Left colon (tissue), 2 donors: ENCODE measurements at regions not wholly inside any gene's neighbourhood (a gene's known extent, or its start where the extent isn't known, plus 50 kb on each side); places are given as distances from the start of the nearest gene placed in this dataset.

Source experiments
- ATAC-seq: fragments of 200-7000 bp; cut with Tn5 transposase; one replicate; pipeline ENCODE4 v1.9.1; 2020; ENCODE audit warnings: mild to moderate bottlenecking, moderate library complexity
- DNase-seq, 2 donors: peaks; one replicate each; pipeline ENCODE4 v3.0.0-alpha.2; 2020
- intact Hi-C, 2 donors: fragments of 100-400 bp; cut with DNase I in 1 of 2; cut with micrococcal nuclease in 1 of 2; formaldehyde crosslinking; loops; one replicate each; pipeline versions ENCODE4 v1.11.2 to v1.14.0; 2022; cut with DNase I, micrococcal nuclease
- donor health status: DM: no; HTN: no; CAD: no.
- donor health status: DM: yes; HTN: yes; CAD: no.

DNA sequence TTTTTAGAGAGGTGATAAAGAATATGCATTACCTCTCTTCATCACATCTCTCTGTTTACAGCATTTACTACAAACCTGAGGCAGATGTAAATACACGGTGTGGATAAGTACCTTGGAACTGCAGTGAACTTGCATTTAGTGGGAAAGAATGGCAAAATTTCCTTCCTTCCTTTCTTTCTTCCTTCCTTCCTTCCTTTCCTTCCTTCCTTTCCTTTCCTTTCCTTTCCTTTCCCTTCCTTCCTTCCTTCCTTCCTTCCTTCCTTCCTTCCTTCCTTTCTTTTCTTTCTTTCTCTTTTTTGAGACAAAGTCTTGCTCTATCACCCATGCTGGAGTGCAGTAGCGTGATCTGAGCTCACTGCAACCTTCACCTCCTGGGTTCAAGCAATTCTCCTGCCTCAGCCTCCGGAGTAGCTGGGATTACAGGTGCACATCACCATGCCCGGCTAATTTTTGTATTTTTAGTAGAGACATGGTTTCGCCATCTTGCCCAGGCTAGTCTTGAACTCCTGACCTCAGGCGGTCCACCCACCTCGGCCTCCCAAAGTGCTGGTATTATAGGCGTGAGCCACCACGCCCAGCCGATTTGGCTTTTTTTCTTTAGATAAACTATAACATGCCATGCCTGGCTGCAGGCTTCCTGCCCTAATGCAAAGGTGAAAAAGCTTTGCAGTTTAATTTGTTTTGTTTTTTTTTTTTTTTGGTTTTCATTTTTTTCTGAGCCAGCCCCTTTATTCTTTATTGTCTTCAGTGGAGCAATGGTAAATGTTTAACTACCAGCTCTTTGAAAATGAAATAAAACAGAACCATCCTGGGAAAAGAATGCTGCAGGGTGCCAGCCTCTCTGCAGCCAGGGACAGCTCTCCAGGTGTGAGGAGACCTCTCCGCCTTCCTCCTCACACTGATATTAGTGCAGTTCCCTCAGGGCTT is 64.2 kb upstream of the NEDD9 start:
- ATAC-seq = peak; percentile 91
- peak; percentile 58 to 70 for DNase-seq

DNA sequence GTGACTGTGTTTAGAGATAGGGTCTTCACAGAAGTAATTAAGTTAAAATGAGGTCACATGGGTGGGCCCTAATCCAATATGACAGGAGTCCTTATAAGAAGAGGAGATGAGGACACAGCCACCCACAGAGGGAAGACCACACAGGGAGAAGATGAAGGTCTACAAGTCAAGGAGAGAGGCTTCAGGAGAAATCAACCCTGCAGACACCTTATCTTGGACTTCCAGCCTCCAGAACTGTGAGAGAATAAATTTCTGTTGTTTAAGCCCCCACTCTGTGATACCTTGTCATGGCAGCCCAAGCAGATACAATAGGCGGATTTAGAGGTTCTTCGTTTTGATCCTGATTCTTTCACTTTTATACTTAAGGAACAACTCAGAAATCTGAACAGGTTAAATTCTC is 63.5 kb upstream of the NEDD9 start:
- ATAC-seq (no peak), DNase-seq (no peak)
- intact Hi-C loops = no loop called here

More for the DNA sequence above, 64.2 kb upstream of the NEDD9 start:
- intact Hi-C loops = no loop called here

DNA sequence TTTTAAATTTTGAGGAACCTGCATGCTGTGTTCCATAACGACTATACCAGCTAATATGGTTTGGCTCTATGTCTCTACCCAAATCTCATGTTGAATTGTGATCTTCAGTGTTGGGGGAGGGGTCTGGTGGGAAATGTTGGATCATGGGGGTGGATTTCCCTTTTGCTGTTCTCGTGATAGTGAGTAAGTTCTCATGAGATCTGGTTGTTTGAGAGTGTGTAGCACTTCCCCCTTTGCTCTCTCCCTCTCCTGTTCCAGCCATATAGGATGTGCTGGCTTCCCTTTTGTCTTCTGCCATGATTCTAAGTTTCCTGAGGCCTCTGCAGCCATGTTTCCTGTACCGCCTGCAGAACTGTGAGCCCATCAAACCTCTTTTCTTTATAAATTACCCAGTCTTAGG is 61.8 kb upstream of the NEDD9 start:
- DNase-seq = no peak
- no peak for ATAC-seq
- intact Hi-C loops = no loop called here

- ATAC-seq (no peak), DNase-seq (no peak)
- intact Hi-C loops = no loop called here
Observed at GRCh38 chr6:11292594-11293236, 60.2 kb upstream of the NEDD9 start.

GRCh38 chr6:11292091-11292490 is 59.6 kb upstream of the NEDD9 start:
- DNase-seq (no peak), ATAC-seq (no peak)
- intact Hi-C loops = no loop called here

DNA sequence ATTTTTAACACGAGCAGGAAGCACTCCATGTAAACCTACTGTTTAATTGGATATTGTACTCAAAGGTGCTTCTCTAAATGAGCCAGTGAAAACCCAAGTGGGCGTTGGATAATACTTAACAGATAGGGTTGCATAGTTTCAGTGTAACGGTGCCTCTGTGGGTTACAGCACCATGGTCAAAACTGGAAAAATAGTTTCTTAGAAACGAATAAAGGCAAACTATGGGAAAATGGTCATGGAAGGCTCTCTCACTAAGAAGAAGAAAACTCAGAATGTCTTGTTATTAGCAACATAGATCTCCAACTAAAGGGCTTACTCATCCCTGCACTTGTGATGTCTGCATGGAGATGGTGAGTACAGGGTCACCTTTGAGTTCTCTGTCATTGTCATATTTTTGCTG is 59.1 kb upstream of the NEDD9 start:
- DNase-seq (no peak), ATAC-seq (no peak)
- intact Hi-C loops = no loop called here

DNA sequence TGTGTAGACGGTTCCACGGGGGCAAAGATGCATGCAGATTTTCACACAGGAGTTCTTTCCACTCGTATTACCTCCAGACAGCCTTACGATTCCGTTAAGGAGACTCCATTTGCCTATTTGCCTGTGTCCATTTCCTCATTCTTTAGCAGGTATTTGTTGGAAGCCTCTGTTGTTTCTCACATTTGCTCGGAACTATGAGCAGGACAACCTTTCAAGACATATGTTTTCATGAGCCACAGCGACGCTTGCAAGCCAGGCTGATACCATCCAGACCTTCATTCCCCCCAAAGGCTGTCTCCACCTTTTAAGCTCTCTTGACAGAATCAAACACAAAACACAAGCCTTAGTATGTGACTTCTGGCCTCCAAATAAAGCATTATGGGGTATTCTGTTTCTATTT is 57.6 kb upstream of the NEDD9 start:
- no peak for ATAC-seq
- DNase-seq = no peak
- intact Hi-C loops = no loop called here

DNA sequence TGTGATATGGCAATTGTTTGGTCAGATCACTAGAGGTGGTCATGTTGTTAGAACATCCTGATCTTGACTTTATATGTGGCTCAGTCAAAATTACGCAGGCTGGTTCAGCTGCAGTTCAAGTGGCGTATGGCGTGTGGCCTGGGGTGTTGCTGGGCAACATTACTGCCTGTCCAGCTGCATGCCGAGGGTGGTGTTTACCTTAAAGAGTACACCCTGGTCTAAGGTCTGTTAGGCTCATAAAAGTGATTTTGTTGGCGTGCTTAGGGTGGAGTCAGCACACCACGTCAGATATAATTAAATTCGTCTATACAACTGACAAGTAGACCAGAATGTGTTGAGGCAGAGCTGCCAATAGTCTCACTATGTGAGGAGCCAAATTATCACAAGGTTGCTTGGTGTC is 55.6 kb upstream of the NEDD9 start:
- intact Hi-C loops = no loop called here
- ATAC-seq (peak; percentile 92), DNase-seq (peak; percentile 82 to 96)

- ATAC-seq = no peak
- intact Hi-C loops = no loop called here
- DNase-seq = no peak
Observed at GRCh38 chr6:11284996-11285395, 52.5 kb upstream of the NEDD9 start.

DNA sequence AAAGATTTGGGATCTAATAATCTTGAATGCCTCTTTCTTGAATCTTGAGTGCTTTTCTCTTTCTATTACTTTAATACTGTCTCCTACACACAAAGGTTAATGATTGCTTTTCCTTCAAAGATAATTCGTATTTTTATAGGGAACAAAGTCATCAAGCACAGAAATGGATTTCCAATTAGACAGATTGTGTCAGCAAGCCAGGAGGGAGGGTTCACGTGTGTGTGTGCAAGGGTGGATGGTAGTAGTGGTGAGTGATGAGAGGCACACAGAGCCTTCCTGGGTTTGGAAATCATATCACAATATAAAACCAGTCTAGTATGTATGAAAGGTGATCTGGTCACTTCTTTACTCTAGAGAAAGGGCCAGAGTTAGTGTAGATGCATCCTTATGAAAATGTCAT is 51.2 kb upstream of the NEDD9 start:
- intact Hi-C loops = no loop called here
- ATAC-seq = peak; percentile 61
- no peak for DNase-seq

DNA sequence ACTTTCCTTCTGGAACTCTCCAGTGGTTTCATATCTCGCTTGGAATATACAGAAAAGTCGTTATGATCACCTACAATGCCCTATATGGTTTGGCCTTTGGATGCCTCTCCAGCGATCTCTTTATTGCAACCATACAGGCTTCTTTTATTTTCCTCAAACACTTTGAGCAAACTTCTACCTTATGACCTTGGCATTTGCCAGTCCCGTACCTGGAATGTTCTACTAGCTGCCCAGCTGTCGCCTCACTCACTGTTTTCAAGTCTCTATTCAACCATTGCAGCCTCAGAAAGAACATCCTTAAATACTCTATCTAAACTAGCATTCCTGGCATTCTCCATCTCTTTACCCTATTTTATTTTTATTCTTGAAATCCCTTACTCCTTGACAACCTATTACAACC is 50.4 kb upstream of the NEDD9 start:
- peak; percentile 67 for ATAC-seq
- DNase-seq = no peak
- intact Hi-C loops = no loop called here
